GM10266 (cell line): ENCODE measurements at regions not wholly inside any gene's neighbourhood (a gene's known extent, or its start where the extent isn't known, plus 50 kb on each side); places are given as distances from the start of the nearest gene placed in this dataset.
"Not testable (repeated sequence)": the region's sequence is repeated elsewhere in the genome, so short reads cannot be mapped to it uniquely, and the experiment has no call there.

Experiments
- DNase-seq: peaks from one replicate; pipeline ENCODE4 v3.0.0; 2012; ENCODE audit errors: extremely low spot score
- TF ChIP-seq, protein P1 (sequence below): IDR thresholded peaks from 2 replicates; pipeline ENCODE4 v1.5.1; 2012; ENCODE audit warnings: mild to moderate bottlenecking, low read depth; ENCODE audit not compliant: control insufficient read depth, insufficient read depth; ENCODE audit errors: missing control alignments

GRCh38 chr21:32965129-32965680 lies 60.5 kb upstream of the OLIG2 start:
- TF ChIP-seq, protein P1, sequence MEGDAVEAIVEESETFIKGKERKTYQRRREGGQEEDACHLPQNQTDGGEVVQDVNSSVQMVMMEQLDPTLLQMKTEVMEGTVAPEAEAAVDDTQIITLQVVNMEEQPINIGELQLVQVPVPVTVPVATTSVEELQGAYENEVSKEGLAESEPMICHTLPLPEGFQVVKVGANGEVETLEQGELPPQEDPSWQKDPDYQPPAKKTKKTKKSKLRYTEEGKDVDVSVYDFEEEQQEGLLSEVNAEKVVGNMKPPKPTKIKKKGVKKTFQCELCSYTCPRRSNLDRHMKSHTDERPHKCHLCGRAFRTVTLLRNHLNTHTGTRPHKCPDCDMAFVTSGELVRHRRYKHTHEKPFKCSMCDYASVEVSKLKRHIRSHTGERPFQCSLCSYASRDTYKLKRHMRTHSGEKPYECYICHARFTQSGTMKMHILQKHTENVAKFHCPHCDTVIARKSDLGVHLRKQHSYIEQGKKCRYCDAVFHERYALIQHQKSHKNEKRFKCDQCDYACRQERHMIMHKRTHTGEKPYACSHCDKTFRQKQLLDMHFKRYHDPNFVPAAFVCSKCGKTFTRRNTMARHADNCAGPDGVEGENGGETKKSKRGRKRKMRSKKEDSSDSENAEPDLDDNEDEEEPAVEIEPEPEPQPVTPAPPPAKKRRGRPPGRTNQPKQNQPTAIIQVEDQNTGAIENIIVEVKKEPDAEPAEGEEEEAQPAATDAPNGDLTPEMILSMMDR: no peak

DNA sequence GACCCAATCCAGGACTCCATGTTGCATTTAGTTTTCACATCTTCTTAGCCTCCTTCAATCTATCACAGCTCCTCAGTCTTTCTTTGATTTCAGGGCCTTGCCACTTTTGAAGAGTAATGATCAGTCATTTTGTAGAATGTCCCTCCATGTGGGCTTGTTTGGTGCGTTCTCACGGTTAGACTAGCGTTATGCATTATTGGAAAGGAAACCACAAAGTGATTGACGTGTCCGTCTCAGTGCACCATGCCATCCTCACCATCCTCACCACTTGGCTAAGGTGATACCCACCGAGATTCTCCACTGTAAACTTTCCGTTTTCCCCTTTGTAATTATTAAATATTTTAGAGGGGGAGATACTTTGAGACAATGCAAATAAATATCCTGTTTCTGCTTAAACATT lies 59.6 kb upstream of the OLIG2 start:
- TF ChIP-seq, protein P1: no peak

More at GRCh38 chr21:32965129-32965680, 60.5 kb upstream of the OLIG2 start:
- no peak for DNase-seq

GRCh38 chr21:32968103-32968502 lies 57.6 kb upstream of the OLIG2 start:
- not testable (repeated sequence) for DNase-seq

More for the DNA sequence above, 59.6 kb upstream of the OLIG2 start:
- no peak for DNase-seq

DNA sequence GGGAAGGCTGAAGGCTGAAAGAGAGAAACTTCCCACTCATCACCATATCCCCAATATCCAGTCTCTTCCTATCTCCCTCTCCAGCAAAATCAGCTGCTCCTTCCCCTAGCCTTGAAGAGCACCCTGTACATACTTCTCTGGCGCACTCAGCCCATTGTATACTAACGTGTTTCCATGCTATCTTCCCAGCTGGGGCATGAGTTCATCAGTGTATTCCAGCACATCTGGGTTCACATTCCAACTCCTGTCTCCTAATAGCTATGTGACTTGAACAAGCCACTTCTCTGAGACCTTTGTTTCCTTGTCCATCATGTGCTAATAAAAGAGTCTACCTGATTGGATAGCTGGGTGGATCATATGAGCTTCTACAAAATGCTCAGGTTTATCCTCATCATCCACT lies 51.1 kb upstream of the OLIG2 start:
- no peak for DNase-seq

DNA sequence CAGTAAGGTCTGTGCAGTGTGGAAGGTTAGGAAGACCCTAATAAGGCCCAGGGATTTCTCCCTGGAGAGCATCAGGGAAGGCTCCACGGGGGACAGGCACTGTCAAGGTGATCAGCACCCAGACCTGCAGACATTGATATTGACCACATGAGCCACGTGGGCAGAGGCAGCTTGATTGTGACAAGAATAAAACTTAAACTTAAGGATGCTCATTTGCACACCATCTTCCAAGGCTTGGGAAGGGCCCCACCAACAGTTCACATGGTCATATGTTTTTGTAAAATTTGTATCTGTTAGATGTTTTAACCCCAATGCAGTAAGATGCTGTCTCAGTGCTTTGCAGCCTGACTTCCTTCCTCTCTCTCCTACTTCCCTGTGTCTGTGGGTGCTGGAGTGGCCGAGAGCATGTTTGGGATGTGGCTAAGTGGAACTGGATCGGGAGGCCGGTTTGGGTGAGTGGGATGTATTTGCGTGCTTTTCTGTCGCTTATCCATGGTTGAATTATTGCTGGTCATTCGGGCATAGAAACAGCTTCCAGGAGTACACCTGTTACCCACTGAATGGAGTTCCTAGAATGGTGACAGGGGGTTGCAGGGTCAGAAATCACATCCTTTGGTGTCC lies 49.8 kb upstream of the OLIG2 start:
- no peak for DNase-seq
- TF ChIP-seq, protein P1: no peak

More for the DNA sequence above, 51.1 kb upstream of the OLIG2 start:
- TF ChIP-seq, protein P1: no peak
